ENCODE measurements at regions not wholly inside any gene's neighbourhood (a gene's known extent, or its start where the extent isn't known, plus 50 kb on each side); places are given as distances from the start of the nearest gene placed in this dataset.
"Not testable (repeated sequence)": the region's sequence is repeated elsewhere in the genome, so short reads cannot be mapped to it uniquely, and the experiment has no call there.

- peaks cover 0 to 30% (median 13%) of the 10 kb centered on the region in 7 donors for H3K9me3 Mint-ChIP-seq
- peaks cover 0 to 8% of the 10 kb centered on the region in 2 donors for H3K36me3 Mint-ChIP-seq
- H3K4me3 Mint-ChIP-seq = no peak overlapping the region
- peak overlapping the region in 1 of 6 donors; percentile 56 for H3K27ac Mint-ChIP-seq
- H3K27me3 Mint-ChIP-seq = no peaks in the 10 kb centered on the region
- DNase-seq (no peak), ATAC-seq (ENCODE audit: low read depth in 2 of 2) (no peak)
- no peaks in the 10 kb centered on the region for H3K4me1 Mint-ChIP-seq
These were observed 65.3 kb upstream of the PTGDR start for GRCh38 chr14:52202151-52202550.

DNA sequence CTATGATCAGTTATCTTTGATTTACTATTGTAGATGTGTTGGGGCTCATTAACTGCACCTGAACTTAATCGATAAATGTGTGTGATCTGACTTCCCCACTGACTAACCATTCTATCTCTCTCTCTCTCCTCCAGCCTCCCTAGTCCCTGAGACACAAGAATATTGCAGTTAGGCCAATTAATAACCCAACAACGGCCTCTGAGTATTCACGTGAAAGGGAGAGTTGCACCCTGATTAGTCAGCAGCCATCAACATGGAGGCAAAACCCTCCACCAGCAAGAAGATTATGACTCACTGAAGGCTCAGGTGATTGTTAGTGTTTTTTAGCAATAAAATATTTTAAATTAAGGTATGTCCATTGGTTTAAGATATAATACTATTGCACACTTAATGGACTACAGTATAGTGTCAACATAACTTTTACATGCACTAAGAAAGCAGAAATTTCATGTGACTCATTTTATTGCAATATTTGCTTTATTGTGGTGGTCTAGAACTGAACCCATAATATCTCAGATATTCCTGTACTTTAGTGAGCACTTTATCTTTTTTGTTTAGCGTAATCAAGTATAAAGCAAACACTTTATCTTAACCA lies 77.1 kb upstream of the PTGDR start:
- no peak overlapping the region for H3K27ac Mint-ChIP-seq
- peaks cover 2 to 4% of the 10 kb centered on the region in 2 donors for H3K36me3 Mint-ChIP-seq

GRCh38 chr14:52189325-52189724 lies 78.2 kb upstream of the PTGDR start:
- DNase-seq (no peak), ATAC-seq (ENCODE audit: low read depth in 2 of 2) (no peak)
- Mint-ChIP-seq H3K9me3 (peaks cover 0 to 13% (median 4%) of the 10 kb centered on the region in 7 donors), H3K27me3 (no peaks in the 10 kb centered on the region), H3K27ac (peak overlapping the region in 1 of 6 donors; percentile 12), H3K4me1 (peaks cover 4 to 21% (median 19%) of the 10 kb centered on the region in 3 donors), H3K4me3 (no peak overlapping the region), H3K36me3 (no peaks in the 10 kb centered on the region)

More for the DNA sequence above, 77.1 kb upstream of the PTGDR start:
- no peaks in the 10 kb centered on the region for H3K27me3 Mint-ChIP-seq
- no peak for ATAC-seq (ENCODE audit: low read depth in 2 of 2)
- H3K9me3 Mint-ChIP-seq = peaks cover 4 to 16% (median 8%) of the 10 kb centered on the region in 7 donors
- peaks cover 0 to 14% (median 13%) of the 10 kb centered on the region in 3 donors for H3K4me1 Mint-ChIP-seq
- no peak for DNase-seq
- H3K4me3 Mint-ChIP-seq = no peak overlapping the region

GRCh38 chr14:52188381-52188780 lies 79.1 kb upstream of the PTGDR start:
- H3K36me3 Mint-ChIP-seq = no peaks in the 10 kb centered on the region
- H3K4me1 Mint-ChIP-seq = peaks cover 4 to 21% (median 19%) of the 10 kb centered on the region in 3 donors
- DNase-seq (no peak), ATAC-seq (ENCODE audit: low read depth in 2 of 2) (no peak)
- peaks cover 0 to 11% (median 3%) of the 10 kb centered on the region in 7 donors for H3K9me3 Mint-ChIP-seq
- no peaks in the 10 kb centered on the region for H3K27me3 Mint-ChIP-seq
- H3K27ac Mint-ChIP-seq = no peak overlapping the region
- H3K4me3 Mint-ChIP-seq = no peak overlapping the region

GRCh38 chr14:52185178-52185577 lies 82.3 kb upstream of the PTGDR start:
- DNase-seq (no peak), ATAC-seq (ENCODE audit: low read depth in 2 of 2) (no peak)
- no peaks in the 10 kb centered on the region for H3K27me3 Mint-ChIP-seq
- peaks cover 7 to 9% of the 10 kb centered on the region in 2 donors for H3K36me3 Mint-ChIP-seq
- no peak overlapping the region for H3K4me3 Mint-ChIP-seq
- H3K9me3 Mint-ChIP-seq = peaks cover 6 to 32% (median 18%) of the 10 kb centered on the region in 7 donors
- no peak overlapping the region for H3K27ac Mint-ChIP-seq
- H3K4me1 Mint-ChIP-seq = peaks cover 5 to 21% (median 19%) of the 10 kb centered on the region in 3 donors

GRCh38 chr14:52182853-52183252 lies 84.6 kb upstream of the PTGDR start:
- Mint-ChIP-seq H3K36me3 (peaks cover 9 to 12% of the 10 kb centered on the region in 2 donors), H3K4me3 (no peak overlapping the region), H3K27me3 (no peaks in the 10 kb centered on the region), H3K4me1 (peaks cover 7 to 17% (median 14%) of the 10 kb centered on the region in 3 donors), H3K9me3 (peaks cover 8 to 37% (median 22%) of the 10 kb centered on the region in 7 donors), H3K27ac (no peak overlapping the region)
- DNase-seq (no peak), ATAC-seq (ENCODE audit: low read depth in 2 of 2) (no peak)

DNA sequence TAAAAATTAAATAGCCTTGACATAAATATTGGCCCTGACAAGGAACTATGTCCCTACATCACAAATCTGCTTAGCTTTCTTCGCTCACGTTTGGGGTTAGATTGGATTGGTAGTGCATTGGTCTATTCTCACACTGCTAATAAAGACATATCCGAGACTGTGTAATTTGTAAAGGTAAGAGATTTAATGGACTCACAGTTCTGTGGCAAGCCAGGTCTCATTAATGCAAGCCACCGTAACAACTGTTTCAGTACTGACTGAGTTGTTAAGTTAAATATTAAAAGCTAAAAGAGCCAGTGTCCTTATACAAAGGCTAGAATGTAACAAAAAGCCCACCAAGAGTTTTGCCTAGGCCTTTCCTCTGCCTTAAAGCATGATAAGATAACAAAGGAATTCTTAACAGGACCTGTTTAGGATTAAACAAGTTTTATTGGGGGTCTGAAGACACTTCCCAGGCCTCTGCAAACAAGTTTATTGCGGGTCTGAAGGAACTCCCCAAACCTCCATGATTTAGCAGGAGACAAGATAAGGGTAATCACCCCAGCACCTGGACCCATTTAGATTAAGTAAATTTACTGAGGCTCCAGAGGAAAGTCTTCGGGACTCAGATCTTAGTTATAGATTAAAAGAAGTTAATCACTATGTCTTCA lies 88.2 kb upstream of the PTGDR start:
- Mint-ChIP-seq H3K9me3 (peaks cover 8 to 33% (median 19%) of the 10 kb centered on the region in 7 donors), H3K36me3 (peaks cover 9 to 12% of the 10 kb centered on the region in 2 donors), H3K27ac (no peak overlapping the region), H3K27me3 (no peaks in the 10 kb centered on the region), H3K4me1 (peaks cover 31 to 38% (median 32%) of the 10 kb centered on the region in 3 donors), H3K4me3 (no peak overlapping the region)
- DNase-seq (no peak), ATAC-seq (ENCODE audit: low read depth in 2 of 2) (no peak)

GRCh38 chr14:52175982-52176502 lies 91.5 kb upstream of the PTGDR start:
- peak overlapping the region; percentile 11 to 80 (median 68) for H3K4me3 Mint-ChIP-seq
- H3K27ac Mint-ChIP-seq = peak overlapping the region; percentile 89 to 99 (median 92)
- H3K9me3 Mint-ChIP-seq = peaks cover 5 to 37% (median 30%) of the 10 kb centered on the region in 7 donors
- no peaks in the 10 kb centered on the region for H3K27me3 Mint-ChIP-seq
- ATAC-seq (ENCODE audit: low read depth in 2 of 2) = peak; percentile 94 to 95
- H3K4me1 Mint-ChIP-seq = peaks cover 36 to 40% (median 38%) of the 10 kb centered on the region in 3 donors
- DNase-seq = peak; percentile 83
- peaks cover 9 to 12% of the 10 kb centered on the region in 2 donors for H3K36me3 Mint-ChIP-seq

DNA sequence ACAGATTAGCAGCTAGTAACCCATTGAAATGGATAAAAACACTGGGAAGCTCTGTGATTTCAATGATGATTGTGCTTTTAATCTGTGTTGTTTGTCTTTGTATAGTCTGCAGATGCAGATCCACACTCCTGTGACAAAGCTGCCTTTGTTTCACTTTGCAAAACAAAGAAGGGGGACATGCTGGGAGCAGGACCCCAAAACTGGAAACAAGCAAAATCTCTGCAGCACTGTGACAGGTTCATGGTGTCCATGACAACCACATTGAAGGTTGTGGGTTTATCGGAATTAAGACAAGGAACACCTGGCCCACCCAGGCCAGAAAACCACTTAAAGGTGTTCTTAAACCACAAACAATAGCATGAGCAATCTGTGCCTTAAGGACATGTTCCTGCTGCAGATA lies 95.6 kb upstream of the PTGDR start:
- not testable (repeated sequence) for DNase-seq; ATAC-seq (ENCODE audit: low read depth in 2 of 2); H3K27me3 Mint-ChIP-seq; H3K4me3 Mint-ChIP-seq; H3K36me3 Mint-ChIP-seq; H3K27ac Mint-ChIP-seq
- H3K4me1 Mint-ChIP-seq = peaks cover 26 to 29% (median 26%) of the 10 kb centered on the region in 3 donors
- H3K9me3 Mint-ChIP-seq = peaks cover 0 to 51% (median 40%) of the 10 kb centered on the region in 7 donors

- Mint-ChIP-seq H3K9me3 (peaks cover 0 to 39% (median 26%) of the 10 kb centered on the region in 7 donors), H3K4me3 (no peak overlapping the region), H3K27ac (no peak overlapping the region), H3K27me3 (no peaks in the 10 kb centered on the region), H3K36me3 (peaks cover 0 to 5% of the 10 kb centered on the region in 2 donors), H3K4me1 (peaks cover 0 to under 1% (median under 1%) of the 10 kb centered on the region in 3 donors)
- DNase-seq = no peak
- ATAC-seq (ENCODE audit: low read depth in 2 of 2) = no peak
These were observed 98.0 kb upstream of the NID2 start for GRCh38 chr14:52166822-52167221.

DNA sequence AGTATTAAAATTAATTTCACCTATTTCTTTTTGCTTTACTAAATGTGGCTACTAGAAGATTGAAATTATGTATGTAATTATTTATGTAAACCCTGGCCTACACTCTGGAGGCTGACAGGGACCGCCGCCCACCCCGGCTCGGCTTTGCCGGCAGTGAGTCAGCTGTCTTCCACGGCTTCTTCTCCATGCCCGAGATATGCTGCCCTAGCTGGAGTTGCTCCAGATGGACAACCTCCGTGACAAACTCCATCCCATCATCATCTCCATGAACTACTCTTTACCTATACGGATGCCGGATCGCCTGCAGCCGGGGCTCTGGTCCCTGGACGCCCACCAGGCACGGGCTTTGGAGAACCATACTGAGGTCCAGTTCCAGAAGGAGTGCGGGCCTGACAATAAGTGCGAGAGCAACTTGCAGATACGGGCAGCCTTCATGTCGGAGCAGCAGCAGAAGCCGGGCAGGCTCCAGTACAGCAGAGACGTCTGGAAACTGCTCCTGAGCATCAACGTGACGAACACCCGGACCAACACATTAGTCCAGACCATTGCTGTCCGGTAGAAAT lies 86.9 kb upstream of the NID2 start:
- Mint-ChIP-seq H3K27me3 (peaks cover 5 to 9% (median 8%) of the 10 kb centered on the region in 3 donors), H3K4me3 (no peak overlapping the region), H3K27ac (no peak overlapping the region), H3K4me1 (peaks cover 12 to 25% (median 17%) of the 10 kb centered on the region in 3 donors), H3K9me3 (peaks cover 0 to 4% (median 0%) of the 10 kb centered on the region in 7 donors), H3K36me3 (peaks cover 0 to 7% of the 10 kb centered on the region in 2 donors)
- DNase-seq (no peak), ATAC-seq (ENCODE audit: low read depth in 2 of 2) (no peak)

- peaks cover 12 to 20% (median 14%) of the 10 kb centered on the region in 3 donors for H3K4me1 Mint-ChIP-seq
- H3K9me3 Mint-ChIP-seq = peaks cover 0 to 4% (median 0%) of the 10 kb centered on the region in 7 donors
- ATAC-seq (ENCODE audit: low read depth in 2 of 2) (no peak), DNase-seq (no peak)
- H3K27me3 Mint-ChIP-seq = peaks cover 4 to 11% (median 5%) of the 10 kb centered on the region in 3 donors
- H3K36me3 Mint-ChIP-seq = peaks cover 0 to 7% of the 10 kb centered on the region in 2 donors
- H3K27ac Mint-ChIP-seq = no peak overlapping the region
- H3K4me3 Mint-ChIP-seq = no peak overlapping the region
These were observed 86.3 kb upstream of the NID2 start for GRCh38 chr14:52154992-52155650.

GRCh38 chr14:52153939-52154338 lies 85.1 kb upstream of the NID2 start:
- peaks cover 3 to 17% (median 5%) of the 10 kb centered on the region in 3 donors for H3K27me3 Mint-ChIP-seq
- DNase-seq = no peak
- no peak overlapping the region for H3K27ac Mint-ChIP-seq
- peaks cover 0 to 2% (median 0%) of the 10 kb centered on the region in 7 donors for H3K9me3 Mint-ChIP-seq
- peaks cover 0 to 7% of the 10 kb centered on the region in 2 donors for H3K36me3 Mint-ChIP-seq
- ATAC-seq (ENCODE audit: low read depth in 2 of 2) = no peak
- H3K4me3 Mint-ChIP-seq = no peak overlapping the region
- H3K4me1 Mint-ChIP-seq = peaks cover 12 to 20% (median 14%) of the 10 kb centered on the region in 3 donors
